GM21619 (cell line): ENCODE measurements at regions not wholly inside any gene's neighbourhood (a gene's known extent, or its start where the extent isn't known, plus 50 kb on each side); places are given as distances from the start of the nearest gene placed in this dataset.
"Not testable (repeated sequence)": the region's sequence is repeated elsewhere in the genome, so short reads cannot be mapped to it uniquely, and the experiment has no call there.

Experiments used
- ATAC-seq: cut with Tn5 transposase; IDR thresholded peaks from one replicate; pipeline ENCODE4 v1.9.1; 2021; ENCODE audit not compliant: unreplicated experiment

DNA sequence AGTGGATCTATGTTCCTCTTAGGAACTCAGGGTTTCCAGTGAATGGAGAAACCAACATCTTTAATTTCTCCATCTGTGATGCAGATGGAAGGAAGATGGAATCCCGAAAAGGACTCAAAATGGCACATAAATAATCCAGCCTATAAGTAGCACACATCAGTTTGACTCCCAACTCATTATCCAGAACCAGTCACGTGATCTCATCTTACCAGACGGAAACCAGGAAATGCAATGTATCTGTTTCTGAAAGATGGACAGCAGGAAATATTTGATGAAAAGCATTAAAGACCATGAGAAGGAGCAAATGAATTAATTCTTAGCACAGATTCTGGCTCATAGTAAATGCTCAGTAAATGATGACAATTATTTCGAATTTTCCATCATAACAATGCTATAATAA, 443.1 kb upstream of the FMR1 start:
- ATAC-seq = no peak

DNA sequence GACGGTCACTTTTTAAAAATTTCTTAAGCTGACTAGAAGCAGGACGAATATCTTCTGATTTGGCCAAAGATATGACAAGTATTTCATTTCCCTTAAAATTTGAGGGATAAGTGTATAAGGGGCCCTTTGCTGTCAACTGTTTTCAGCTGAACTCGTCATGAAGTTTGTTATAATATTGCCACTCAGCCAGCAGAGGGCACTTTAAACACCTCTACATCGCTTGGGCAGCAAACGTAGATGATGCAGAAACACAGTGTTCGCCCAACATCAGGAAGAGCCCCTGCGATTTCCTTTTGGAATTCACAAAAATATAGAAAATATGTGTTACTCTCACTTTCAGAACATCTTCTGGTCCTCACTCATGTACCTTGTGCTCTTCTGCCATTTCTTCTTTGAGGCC, 435.7 kb upstream of the FMR1 start:
- no peak for ATAC-seq

DNA sequence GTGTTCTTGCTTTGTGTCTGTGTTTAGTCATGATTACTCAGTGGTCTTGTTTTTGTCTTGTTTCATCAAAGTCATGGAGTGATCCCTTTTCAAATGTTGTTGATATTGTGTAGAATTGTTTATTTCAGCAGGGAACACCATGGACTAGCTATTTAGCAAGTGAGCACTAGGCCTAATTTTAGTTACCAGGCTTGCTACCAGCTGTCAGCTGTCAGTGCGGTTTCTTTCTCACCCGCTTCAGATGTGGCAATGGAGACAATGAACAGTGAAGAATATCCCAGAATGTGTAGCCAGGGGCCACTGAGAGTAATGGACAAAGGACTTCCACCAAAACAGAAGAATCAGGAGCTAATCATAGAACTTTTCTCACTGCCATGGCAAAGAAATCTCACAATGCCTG, 432.8 kb upstream of the FMR1 start:
- ATAC-seq = no peak

DNA sequence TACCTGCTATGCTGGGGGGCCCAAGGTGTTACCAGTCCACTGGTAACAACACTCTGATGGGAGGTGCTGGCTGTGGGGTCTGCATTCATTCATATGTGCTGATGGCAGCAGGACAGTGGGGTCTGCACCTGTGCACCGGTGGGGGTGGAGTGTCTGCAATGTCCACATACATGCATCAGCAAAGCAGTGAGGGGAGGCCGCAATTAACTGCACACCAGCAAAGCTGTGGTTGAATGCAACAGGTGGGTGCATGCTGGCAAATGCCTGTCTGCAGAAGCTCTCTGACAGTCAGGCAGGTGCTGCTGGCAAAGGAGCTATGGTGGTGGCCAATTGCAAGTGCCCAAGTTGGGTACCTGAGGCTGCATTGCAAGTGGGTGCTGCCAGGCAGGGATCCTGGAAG, 426.5 kb upstream of the FMR1 start:
- no peak for ATAC-seq

DNA sequence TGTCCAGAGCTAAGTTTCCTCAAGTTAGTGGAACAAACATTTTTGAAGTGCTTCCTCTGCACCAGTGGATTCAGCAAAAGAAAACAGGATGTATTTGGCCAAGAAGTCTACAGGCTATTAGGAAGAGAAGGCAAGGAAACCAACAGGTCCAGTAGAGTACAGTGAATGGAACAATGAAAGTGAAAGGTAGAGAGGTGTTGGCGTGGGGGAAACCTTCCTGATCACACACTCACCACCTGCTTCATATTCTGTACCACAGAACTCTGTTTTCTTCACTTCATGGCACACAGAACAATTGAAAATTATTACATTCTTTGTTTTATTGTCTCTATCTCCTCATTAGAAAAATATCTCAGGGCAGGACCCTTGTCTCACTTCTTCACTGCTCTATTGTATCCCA, 417.4 kb upstream of the FMR1 start:
- no peak for ATAC-seq

DNA sequence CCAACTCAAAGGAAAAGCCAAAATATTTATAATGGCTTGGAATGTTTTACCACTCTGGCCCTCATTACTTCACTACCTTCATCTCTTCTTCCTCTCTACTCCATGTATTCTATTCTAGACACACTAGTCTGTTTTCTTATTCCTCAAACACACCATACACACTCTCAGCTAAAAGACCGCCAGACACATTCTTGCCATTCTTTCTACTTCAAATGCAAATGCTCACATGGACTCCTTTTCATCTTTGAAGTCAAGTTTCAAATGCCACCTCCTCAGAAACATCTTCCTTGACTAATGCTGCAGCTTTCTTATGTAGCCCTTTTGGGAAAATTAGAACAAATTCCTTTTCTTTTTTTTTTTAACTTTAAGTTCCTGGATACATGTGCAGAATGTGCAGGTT, 412.9 kb upstream of the FMR1 start:
- no peak for ATAC-seq

DNA sequence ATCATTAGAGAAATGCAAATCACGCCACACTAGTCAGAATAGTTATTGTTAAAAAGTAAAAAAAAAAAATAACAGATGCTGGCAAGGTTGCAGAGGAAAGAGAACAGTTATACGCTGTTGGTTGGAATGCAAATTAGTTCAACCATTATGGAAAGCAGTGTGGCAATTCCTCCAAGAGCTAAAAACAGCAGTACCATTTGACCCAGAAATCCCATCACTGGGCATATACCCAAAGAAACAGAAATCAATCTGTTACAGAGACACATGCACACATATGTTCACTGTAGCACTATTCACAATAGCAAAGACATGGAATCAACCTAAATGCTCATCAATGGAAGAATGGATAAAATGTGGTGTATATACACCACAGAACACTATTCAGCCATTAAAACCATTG, 388.7 kb upstream of the FMR1 start:
- ATAC-seq = no peak

DNA sequence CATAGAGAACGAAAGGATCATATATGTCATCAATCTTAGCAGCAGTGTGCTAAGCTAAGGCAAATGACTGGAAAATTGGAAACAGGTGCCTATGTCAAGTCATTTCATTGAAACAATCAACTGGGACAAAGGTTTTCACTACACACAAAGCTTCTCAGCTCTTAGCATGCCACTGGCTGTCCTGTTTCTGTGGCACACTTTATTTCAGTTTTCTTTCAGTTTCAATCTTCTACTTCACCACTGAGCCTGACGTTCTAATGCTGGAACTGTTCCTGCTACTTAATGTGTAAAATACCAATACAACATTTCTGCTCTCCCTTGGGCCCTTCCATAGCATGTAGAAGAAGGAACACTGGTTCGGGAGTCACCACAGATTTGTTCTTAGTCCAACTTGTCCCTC, 378.3 kb upstream of the FMR1 start:
- ATAC-seq = no peak

DNA sequence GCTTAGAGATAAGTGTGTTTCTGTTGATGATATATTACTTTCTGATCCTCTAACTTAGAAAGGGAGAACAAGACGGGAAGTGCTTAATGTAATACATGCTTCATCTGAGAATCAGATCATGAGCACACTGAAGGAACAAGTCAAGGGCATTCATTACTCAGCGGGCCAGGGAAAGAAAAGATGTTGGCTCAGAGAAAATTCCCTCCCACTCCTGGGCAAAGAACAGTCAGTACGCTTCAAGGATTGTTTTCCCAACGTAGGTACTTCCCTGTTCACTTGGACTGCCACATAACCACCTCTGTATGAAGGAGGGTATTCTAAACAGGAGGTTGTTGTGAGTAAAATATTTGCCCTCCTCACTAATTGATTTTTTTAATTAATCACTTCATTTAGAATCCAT, 374.5 kb upstream of the FMR1 start:
- no peak for ATAC-seq

DNA sequence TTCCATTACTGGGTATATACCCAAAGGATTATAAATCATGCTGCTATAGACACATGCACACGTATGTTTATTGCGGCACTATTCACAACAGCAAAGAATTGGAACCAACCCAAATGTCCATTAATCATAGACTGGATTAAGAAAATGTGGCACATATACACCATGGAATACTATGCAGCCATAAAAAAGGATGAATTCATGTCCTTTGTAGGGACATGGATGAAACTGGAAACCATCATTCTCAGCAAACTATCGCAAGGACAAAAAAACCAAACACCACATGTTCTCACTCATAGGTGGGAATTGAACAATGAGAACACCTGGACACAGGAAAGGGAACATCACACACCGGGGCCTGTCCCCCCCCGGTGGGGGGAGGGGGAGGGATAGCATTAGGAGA, 363.7 kb upstream of the FMR1 start:
- not testable (repeated sequence) for ATAC-seq

DNA sequence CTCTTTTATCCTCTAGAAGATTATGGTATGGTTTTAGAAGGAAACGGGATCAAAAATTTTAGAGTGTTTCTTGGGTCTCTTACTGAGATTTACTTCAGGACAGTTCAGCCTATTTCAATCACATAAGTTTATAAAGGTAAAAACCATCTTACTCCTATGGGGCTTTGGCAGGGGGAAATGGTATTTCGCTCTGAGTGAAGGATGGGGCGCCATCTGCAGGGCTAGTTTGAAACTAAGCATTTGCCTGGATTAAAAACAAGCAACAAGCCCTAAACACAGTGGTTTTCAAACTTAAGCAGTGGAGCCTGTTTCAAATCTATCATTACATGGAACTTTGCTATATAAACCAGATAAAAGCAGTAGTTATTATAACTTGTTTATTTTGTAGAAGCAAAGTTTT, 361.5 kb upstream of the FMR1 start:
- ATAC-seq = no peak

DNA sequence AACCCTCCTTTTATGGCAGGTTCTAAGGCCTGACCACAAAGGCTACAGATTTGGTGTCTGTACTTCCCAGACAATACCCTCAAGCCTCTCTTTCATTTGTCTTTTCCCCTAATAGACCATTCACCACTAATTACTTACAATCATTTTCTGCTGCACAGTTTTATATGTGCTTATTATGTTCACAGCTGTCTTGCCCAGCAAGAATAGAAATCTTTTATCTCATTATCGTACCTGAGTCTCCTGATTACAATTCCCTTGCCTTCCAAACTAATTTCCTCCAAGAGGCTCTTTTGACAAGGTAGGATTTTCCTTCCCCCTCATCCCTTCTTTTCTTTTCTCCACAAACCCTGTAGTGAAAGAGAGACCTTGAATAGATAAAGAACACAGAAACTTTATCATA, 352.5 kb upstream of the FMR1 start:
- ATAC-seq = no peak

DNA sequence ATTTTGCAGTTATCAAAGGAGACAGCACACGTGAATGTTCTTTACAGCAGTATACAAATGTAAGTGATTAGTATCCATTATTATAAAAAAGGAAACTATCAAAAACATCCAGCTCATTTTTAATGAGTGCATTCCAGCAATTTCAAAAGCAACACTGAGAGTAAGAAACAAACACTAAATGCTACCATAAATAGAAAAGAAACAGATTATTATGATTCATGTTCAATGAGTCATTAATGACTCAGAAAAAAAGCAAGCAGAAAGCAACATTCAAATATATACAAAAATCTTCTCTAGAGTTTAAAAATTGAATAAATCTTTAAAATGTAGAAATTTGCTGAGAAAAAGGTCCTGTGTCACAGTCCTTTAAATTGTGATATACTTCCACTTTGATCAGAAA, 346.5 kb upstream of the FMR1 start:
- no peak for ATAC-seq

DNA sequence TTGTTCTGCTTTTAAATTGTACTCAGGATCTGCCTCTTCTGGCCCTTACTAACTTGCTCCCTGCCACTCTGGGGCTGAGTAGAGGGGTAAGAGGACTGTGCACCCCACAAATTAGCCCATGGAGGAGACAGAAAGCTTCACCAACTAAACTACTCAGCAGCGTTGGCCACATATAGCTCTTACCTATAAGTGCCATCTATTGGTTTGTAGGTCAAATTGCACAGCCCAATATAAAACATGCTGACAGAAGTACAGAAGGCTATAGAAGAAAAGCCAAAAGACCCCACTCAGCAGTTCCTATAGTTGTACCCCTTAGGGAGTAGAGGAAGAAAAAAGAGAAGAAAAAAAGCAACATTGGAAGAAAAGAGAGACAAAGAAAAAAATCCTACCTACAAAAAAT, 341.2 kb upstream of the FMR1 start:
- no peak for ATAC-seq

DNA sequence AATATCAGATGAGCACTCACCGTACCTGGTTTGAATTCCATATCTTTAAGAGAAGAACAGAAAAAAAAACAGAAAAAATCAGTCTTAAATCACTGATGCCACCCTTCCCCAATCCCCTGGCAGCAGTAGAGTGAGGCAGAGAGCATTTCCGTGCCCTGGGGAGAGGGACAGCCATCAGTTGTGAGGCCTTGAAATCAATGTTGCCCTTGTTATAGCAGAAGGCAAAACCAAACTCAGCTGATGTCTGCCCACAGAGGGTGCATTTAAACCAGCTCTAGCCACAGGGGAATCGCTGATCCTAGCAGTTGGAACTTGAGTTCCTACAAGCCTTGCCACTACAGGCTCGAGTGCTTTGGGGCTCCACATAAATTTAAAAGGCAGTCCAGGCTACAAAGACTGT, 338.5 kb upstream of the FMR1 start:
- ATAC-seq = no peak

DNA sequence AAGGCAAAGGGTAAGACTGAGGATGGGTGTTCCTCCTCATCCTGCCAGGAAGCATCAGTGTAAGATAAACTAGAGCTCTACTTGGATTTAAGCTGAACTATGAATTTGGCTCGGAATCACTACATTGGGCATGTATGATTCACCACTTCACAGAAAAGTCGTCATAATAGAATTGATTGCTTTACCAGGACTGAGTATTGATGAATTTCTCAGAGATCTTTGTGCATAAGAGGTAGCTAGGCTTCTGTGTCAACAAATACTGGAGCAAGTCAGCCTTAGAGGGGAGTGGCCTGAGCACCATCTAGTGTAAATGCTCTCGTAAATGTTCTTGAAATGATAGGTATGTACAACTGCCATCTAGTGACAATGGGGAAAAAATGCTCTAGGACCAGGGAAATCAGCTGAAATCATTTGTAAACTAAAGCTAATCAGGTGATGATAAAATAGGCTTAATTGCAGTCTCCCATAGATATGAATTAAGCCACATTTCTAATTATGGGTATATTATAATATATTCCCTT, 309.5 kb upstream of the FMR1 start:
- ATAC-seq = no peak

DNA sequence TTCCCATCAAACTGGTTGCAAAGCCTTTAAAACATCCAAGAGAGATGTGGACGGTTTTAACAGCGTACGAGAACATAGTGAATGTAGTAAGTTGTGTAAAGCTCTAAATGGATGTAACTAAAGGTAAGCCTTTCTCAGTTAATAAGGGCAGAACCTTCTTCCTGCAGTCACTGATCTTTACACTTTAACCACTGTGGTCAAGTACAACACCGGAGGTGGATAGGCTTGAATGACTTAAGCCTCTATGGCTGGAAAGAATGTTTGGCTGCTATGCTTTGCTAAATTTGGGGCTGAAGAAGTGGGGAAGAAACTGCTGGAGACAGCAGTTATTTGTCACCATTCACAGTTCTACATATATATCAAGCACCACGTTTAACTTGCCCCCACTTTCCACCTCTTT, 285.1 kb upstream of the FMR1 start:
- no peak for ATAC-seq

DNA sequence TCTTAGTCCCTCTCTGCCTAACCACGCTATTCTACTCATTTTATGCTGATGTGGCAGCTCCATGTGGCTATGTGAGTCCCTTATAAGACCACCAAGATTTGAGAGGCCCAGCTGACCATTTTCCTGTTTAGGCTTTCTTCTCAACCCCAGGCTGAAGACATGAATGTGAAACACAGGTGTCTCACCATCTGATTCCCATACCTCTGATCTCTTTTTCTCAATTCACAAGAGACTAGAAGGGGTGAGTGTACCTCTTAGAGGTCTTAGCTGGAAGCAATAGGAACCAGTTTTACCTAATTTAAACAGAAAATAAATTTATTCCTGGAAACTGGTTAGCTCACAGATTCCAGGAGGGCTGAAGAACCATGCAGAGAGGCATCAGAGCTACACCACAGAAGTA, 276.5 kb upstream of the FMR1 start:
- no peak for ATAC-seq

DNA sequence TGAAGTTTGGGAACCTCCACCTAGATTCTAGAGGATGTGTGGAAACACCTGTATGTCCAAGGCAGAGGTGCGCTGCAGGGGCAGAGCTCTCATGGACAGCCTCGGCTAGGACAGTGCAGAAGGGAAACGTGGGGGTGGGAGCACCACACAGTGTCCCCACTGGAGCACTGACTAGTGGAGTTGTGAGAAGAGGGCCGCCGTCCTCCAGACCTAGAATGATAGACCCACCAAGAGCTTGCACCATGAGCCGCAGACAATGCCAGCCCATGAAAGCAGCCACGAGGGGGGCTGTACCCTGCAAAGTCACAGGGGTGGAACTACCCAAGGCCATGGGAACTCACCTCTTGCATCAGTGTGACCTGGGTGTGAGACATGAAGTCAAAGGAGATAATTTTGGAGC, 274.5 kb upstream of the FMR1 start:
- ATAC-seq = no peak

DNA sequence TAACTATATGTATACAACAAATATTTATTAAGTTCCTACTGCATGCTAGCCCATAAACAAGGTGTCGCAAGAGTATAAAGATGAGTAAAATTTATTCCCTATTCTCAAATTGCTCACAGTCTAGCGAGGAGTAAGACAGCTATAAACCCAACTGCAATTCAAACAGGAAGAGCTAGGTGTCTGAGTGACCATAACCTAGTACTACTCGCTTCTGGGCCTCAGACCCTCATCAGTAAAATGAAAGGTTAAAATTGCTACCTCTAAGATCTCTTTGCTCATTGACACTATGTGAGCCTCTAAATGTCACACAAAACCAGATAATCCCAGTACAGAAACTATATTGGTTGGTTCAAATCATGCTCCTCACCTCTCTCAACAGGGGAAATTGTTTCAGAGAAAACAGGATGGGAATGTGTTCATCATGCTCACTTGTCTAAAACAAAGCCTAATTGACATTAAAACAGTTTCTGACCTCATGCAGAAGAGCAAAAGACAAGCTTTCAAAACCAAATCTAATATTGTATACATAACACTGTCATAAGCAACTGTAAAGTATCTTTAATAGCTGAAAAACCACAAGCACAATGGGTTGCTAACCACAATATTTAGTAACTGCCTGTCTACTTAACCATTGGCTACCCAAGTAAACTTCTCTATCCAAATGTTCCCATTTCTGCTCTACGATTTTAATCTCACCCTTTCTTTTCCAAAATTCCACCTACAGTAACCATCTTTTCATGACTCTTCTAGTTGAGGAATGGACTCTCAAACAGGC, 264.6 kb upstream of the FMR1 start:
- ATAC-seq = no peak

DNA sequence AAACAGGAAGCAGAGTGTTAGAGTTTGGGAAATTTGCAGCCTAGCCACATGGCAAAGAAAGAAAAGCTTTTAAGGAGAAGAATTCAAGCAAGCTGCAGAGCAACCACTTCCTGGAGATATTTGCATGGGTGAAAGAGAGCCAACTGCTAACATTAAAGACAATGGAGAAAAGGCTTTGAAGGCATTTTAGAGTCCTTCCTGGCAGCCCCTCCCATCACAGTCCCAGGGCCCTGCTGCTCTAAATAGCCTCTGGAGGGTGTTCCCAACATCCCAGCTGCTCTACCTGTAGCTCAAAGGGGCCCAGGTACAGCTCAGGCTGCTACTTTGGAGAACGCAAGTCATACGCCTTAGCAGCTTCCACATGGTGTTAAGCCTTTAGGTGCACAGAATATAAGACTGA, 235.9 kb upstream of the FMR1 start:
- no peak for ATAC-seq

DNA sequence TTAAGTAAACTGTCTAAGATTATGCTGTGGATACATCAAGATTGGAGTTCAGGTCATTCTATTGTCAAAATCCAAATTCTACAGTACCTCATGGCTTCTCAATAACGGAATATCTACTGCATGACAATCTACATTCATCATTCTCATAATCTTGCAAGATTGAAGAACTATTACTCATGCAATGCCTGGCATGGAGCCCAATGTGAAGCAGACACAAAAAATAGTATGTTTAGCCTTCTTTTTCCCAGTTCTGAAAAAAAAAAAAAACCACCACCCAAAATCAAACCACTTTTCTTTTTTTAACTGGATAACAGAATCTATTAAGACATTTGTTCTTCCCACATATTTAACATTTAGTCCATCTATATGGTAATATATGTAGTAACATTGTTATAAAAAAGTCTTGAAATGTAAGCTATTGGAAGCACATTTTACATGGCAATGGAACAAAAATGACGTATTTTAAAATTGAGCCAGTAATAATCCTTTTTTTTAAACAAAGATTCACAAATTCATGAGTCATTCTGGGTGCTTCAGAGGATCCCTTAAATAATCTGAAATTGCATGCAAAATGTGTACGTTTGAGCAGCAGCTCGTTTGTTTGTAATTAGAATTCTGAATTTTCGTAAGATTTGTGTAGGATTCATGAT, 232.2 kb upstream of the FMR1 start:
- no peak for ATAC-seq

DNA sequence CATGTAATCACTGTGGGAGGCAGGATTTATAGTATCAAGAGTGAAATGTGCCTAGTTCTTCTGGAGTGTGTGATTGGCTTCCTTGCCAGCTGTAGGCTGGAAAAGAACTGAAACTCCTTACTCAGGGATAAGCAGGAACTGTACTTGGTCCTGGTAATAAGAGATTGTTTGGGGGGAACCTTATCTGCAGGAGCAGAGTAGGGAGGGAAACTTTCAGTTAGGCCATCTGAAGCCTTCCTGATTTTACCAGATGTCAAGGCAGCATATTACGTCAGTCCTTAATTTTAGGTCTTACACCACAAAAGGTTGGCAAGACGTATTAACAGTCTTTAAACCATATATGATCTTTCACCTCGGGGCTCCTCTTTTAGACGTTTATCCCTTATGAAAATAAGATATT, 231.5 kb upstream of the FMR1 start:
- ATAC-seq = no peak
